Mesendoderm (in vitro differentiated cells): ENCODE measurements at regions not wholly inside any gene's neighbourhood (a gene's known extent, or its start where the extent isn't known, plus 50 kb on each side); places are given as distances from the start of the nearest gene placed in this dataset.
"Not testable (repeated sequence)": the region's sequence is repeated elsewhere in the genome, so short reads cannot be mapped to it uniquely, and the experiment has no call there.

ENCODE experiments used
- DNase-seq: peaks from one replicate; pipeline ENCODE4 v3.0.0; 2013
- H2AK5ac ChIP-seq: 2 replicates; pipeline ENCODE4 v1.6.1; 2013; ENCODE audit warnings: low read length, inconsistent platforms
- H2BK120ac ChIP-seq: 2 replicates; pipeline ENCODE4 v1.6.1; 2013; ENCODE audit warnings: low read depth, mild to moderate bottlenecking, low read length, moderate library complexity, mixed read lengths
- H2BK15ac ChIP-seq: replicated peaks from 2 replicates; pipeline ENCODE4 v1.6.1; 2013; ENCODE audit warnings: low read depth, mild to moderate bottlenecking, moderate library complexity
- H2BK5ac ChIP-seq: 2 replicates; pipeline ENCODE4 v1.6.1; 2013; ENCODE audit warnings: low read length, inconsistent platforms
- H3K18ac ChIP-seq: 2 replicates; pipeline ENCODE4 v1.6.1; 2013; ENCODE audit warnings: mild to moderate bottlenecking, low read length, mixed read lengths
- H3K23ac ChIP-seq: one replicate; pipeline ENCODE4 v1.6.1; 2013; ENCODE audit warnings: low read length
- H3K27ac ChIP-seq: 2 replicates; pipeline ENCODE4 v1.5.1; 2013; ENCODE audit warnings: low read depth, mild to moderate bottlenecking, inconsistent platforms, low read length, moderate library complexity
- H3K27me3 ChIP-seq: 2 replicates; pipeline ENCODE4 v1.6.1; 2013; ENCODE audit warnings: low read length, control low read depth, mild to moderate bottlenecking, inconsistent platforms; ENCODE audit not compliant: insufficient read depth, poor library complexity
- H3K36me3 ChIP-seq: 2 replicates; pipeline ENCODE4 v1.6.1; 2013; ENCODE audit warnings: low read length, inconsistent platforms; ENCODE audit not compliant: control insufficient read depth, insufficient read depth
- H3K4ac ChIP-seq: one replicate; pipeline ENCODE4 v1.6.1; 2013; ENCODE audit warnings: low read depth, mild to moderate bottlenecking, low read length, moderate library complexity
- H3K4me1 ChIP-seq: 2 replicates; pipeline ENCODE4 v1.6.1; 2013; ENCODE audit warnings: low read depth, low read length, inconsistent platforms; ENCODE audit not compliant: control insufficient read depth
- H3K4me2 ChIP-seq: 2 replicates; pipeline ENCODE4 v1.6.1; 2013; ENCODE audit warnings: low read length
- H3K4me3 ChIP-seq: 2 replicates; pipeline ENCODE4 v1.5.1; 2013; ENCODE audit warnings: mild to moderate bottlenecking, low read length
- H3K56ac ChIP-seq: one replicate; pipeline ENCODE4 v1.6.1; 2013; ENCODE audit warnings: low read length
- H3K79me1 ChIP-seq: 2 replicates; pipeline ENCODE4 v1.6.1; 2013; ENCODE audit warnings: low read length, inconsistent platforms
- H3K79me2 ChIP-seq: 2 replicates; pipeline ENCODE4 v1.6.1; 2013; ENCODE audit warnings: mild to moderate bottlenecking, low read length; ENCODE audit not compliant: control insufficient read depth, insufficient read depth
- H3K9ac ChIP-seq: 2 replicates; pipeline ENCODE4 v1.6.1; 2013; ENCODE audit warnings: low read length, inconsistent platforms
- H4K5ac ChIP-seq: one replicate; pipeline ENCODE4 v1.6.1; 2013; ENCODE audit warnings: low read length
- H4K8ac ChIP-seq: one replicate; pipeline ENCODE4 v1.6.1; 2013; ENCODE audit warnings: low read depth, mild to moderate bottlenecking, control low read depth, low read length, moderate library complexity
- WGBS: extraction: QIAGEN DNeasy Blood & Tissue Kit; methylation state at CpG from one replicate; pipeline ENCODE4 v1.1.7; 2013; ENCODE audit warnings: low lambda C conversion rate, missing lambda C conversion rate; ENCODE audit not compliant: insufficient coverage; ENCODE audit errors: extremely low coverage; 5-methylcytosine and 5-hydroxymethylcytosine counted together

GRCh38 chr16:29117631-29118030 is 132.8 kb downstream of the LAT start:
- H4K8ac ChIP-seq, result no peak overlapping the region
- H3K56ac ChIP-seq, result no peak overlapping the region
- no peak overlapping the region for H3K9ac ChIP-seq
- no peak overlapping the region for H3K4ac ChIP-seq
- no peak overlapping the region for H2BK5ac ChIP-seq
- H3K79me1 ChIP-seq, result no peaks in the 10 kb centered on the region
- whole genome bisulfite sequencing, result 100% methylated on average over 1 of the region's 7 CpGs
- no peak overlapping the region for H4K5ac ChIP-seq
- no peaks in the 10 kb centered on the region for H3K4me1 ChIP-seq
- H3K23ac ChIP-seq, result no peak overlapping the region
- DNase-seq, result no peak
- H2BK120ac ChIP-seq, result no peak overlapping the region
- no peak overlapping the region for H2AK5ac ChIP-seq
- no peak overlapping the region for H3K27ac ChIP-seq
- no peaks in the 10 kb centered on the region for H3K36me3 ChIP-seq
- H3K27me3 ChIP-seq, result no peaks in the 10 kb centered on the region
- no peak overlapping the region for H2BK15ac ChIP-seq
- no peak overlapping the region for H3K4me3 ChIP-seq
- no peaks in the 10 kb centered on the region for H3K79me2 ChIP-seq
- no peak overlapping the region for H3K18ac ChIP-seq
- H3K4me2 ChIP-seq, result no peak overlapping the region

GRCh38 chr16:29116980-29117379 is 132.1 kb downstream of the LAT start:
- no peak overlapping the region for H3K4me2 ChIP-seq
- no peaks in the 10 kb centered on the region for H3K27me3 ChIP-seq
- H3K36me3 ChIP-seq, result no peaks in the 10 kb centered on the region
- H2BK120ac ChIP-seq, result no peak overlapping the region
- no peak overlapping the region for H2BK5ac ChIP-seq
- H2BK15ac ChIP-seq, result no peak overlapping the region
- no peaks in the 10 kb centered on the region for H3K79me1 ChIP-seq
- no peak overlapping the region for H3K4ac ChIP-seq
- H2AK5ac ChIP-seq, result no peak overlapping the region
- no CpG with 5 or more reads among the region's 14 CpGs for WGBS
- no peaks in the 10 kb centered on the region for H3K4me1 ChIP-seq
- no peak overlapping the region for H3K27ac ChIP-seq
- no peak overlapping the region for H3K18ac ChIP-seq
- H3K9ac ChIP-seq, result no peak overlapping the region
- H4K5ac ChIP-seq, result no peak overlapping the region
- no peak overlapping the region for H3K4me3 ChIP-seq
- DNase-seq, result no peak
- H3K23ac ChIP-seq, result no peak overlapping the region
- no peak overlapping the region for H3K56ac ChIP-seq
- H4K8ac ChIP-seq, result no peak overlapping the region
- no peaks in the 10 kb centered on the region for H3K79me2 ChIP-seq

GRCh38 chr16:29116207-29116606 is 131.4 kb downstream of the LAT start:
- H3K79me1 ChIP-seq, H4K8ac ChIP-seq, H3K4me1 ChIP-seq, H3K27me3 ChIP-seq, H3K4me3 ChIP-seq, H3K18ac ChIP-seq, H3K4me2 ChIP-seq, H2BK120ac ChIP-seq, H2AK5ac ChIP-seq, H3K36me3 ChIP-seq, H3K23ac ChIP-seq, H4K5ac ChIP-seq, H3K9ac ChIP-seq, H3K56ac ChIP-seq, DNase-seq, H3K79me2 ChIP-seq, H2BK5ac ChIP-seq, H2BK15ac ChIP-seq, H3K4ac ChIP-seq, H3K27ac ChIP-seq: not testable (repeated sequence)
- no CpG with 5 or more reads among the region's 12 CpGs for WGBS

- not testable (repeated sequence) for DNase-seq, H3K9ac ChIP-seq, H3K18ac ChIP-seq, H3K79me2 ChIP-seq, H2BK5ac ChIP-seq, H3K4me2 ChIP-seq, H4K5ac ChIP-seq, H3K4me1 ChIP-seq, H3K4ac ChIP-seq, H3K27me3 ChIP-seq, H2AK5ac ChIP-seq, H3K23ac ChIP-seq, H3K27ac ChIP-seq, H3K56ac ChIP-seq, H3K4me3 ChIP-seq, H3K36me3 ChIP-seq, H3K79me1 ChIP-seq, H2BK120ac ChIP-seq, H4K8ac ChIP-seq, H2BK15ac ChIP-seq
- WGBS, result no CpG with 5 or more reads among the region's 3 CpGs
These were observed 130.9 kb downstream of the LAT start for GRCh38 chr16:29115802-29116141.

- DNase-seq, result peak; percentile 44
These were observed 130.3 kb downstream of the LAT start for GRCh38 chr16:29114989-29115801.

GRCh38 chr16:29114574-29114973 is 129.7 kb downstream of the LAT start:
- Histone ChIP-seq H2BK15ac (no peak overlapping the region), H2BK5ac (no peak overlapping the region), H3K79me2 (no peaks in the 10 kb centered on the region), H3K23ac (no peak overlapping the region), H3K4ac (no peak overlapping the region), H3K27me3 (no peaks in the 10 kb centered on the region), H3K79me1 (no peaks in the 10 kb centered on the region), H4K5ac (no peak overlapping the region), H2BK120ac (no peak overlapping the region), H4K8ac (no peak overlapping the region), H3K4me1 (no peaks in the 10 kb centered on the region), H3K9ac (no peak overlapping the region), H2AK5ac (no peak overlapping the region), H3K4me3 (no peak overlapping the region), H3K36me3 (no peaks in the 10 kb centered on the region), H3K27ac (no peak overlapping the region), H3K4me2 (no peak overlapping the region), H3K56ac (no peak overlapping the region), H3K18ac (no peak overlapping the region)
- peak; percentile 9 for DNase-seq
- no CpG with 5 or more reads among the region's 6 CpGs for WGBS

More at GRCh38 chr16:29114989-29115801, 130.3 kb downstream of the LAT start:
- not testable (repeated sequence) for H4K8ac ChIP-seq, H3K9ac ChIP-seq, H3K56ac ChIP-seq, H3K27me3 ChIP-seq, H2AK5ac ChIP-seq, H2BK5ac ChIP-seq, H3K36me3 ChIP-seq, H2BK15ac ChIP-seq, H3K27ac ChIP-seq, H3K79me2 ChIP-seq, H3K23ac ChIP-seq, H3K79me1 ChIP-seq, H3K18ac ChIP-seq, H4K5ac ChIP-seq, H3K4me2 ChIP-seq, H3K4me3 ChIP-seq, H3K4me1 ChIP-seq, H2BK120ac ChIP-seq, H3K4ac ChIP-seq
- WGBS, result no CpG with 5 or more reads among the region's 26 CpGs
